GM23248 (cell line): ENCODE measurements at regions not wholly inside any gene's neighbourhood (a gene's known extent, or its start where the extent isn't known, plus 50 kb on each side); places are given as distances from the start of the nearest gene placed in this dataset.

Source experiments
- DNase-seq: peaks from one replicate; pipeline ENCODE4 v3.0.0-alpha.2; 2015
- H2AFZ ChIP-seq: fragments of 200-600 bp; sonication (generic); 2 replicates; pipeline ENCODE4 v1.6.1; 2016; ENCODE audit warnings: antibody characterized with exemption
- H3F3A ChIP-seq: fragments of 200-600 bp; sonication (generic); 2 replicates; pipeline ENCODE4 v1.6.1; 2016; ENCODE audit warnings: mild to moderate bottlenecking, antibody characterized with exemption, mixed run types; ENCODE audit not compliant: insufficient read depth
- H3K27ac ChIP-seq: fragments of 200-600 bp; sonication (generic); 2 replicates; pipeline ENCODE4 v1.5.1; 2016; ENCODE audit warnings: mild to moderate bottlenecking
- H3K27me3 ChIP-seq: fragments of 200-600 bp; sonication (generic); replicated peaks from 2 replicates; pipeline ENCODE4 v1.6.1; 2016; ENCODE audit warnings: mild to moderate bottlenecking; ENCODE audit not compliant: insufficient read depth
- H3K36me3 ChIP-seq: fragments of 200-600 bp; sonication (generic); 2 replicates; pipeline ENCODE4 v1.6.1; 2016; ENCODE audit warnings: low read depth, mild to moderate bottlenecking
- H3K4me1 ChIP-seq: fragments of 200-600 bp; sonication (generic); 2 replicates; pipeline ENCODE4 v1.6.1; 2016; ENCODE audit warnings: mild to moderate bottlenecking; ENCODE audit not compliant: insufficient read depth
- H3K4me2 ChIP-seq: fragments of 200-600 bp; sonication (generic); one replicate; pipeline ENCODE4 v1.6.1; 2016; ENCODE audit warnings: mild to moderate bottlenecking; ENCODE audit not compliant: unreplicated experiment
- H3K4me3 ChIP-seq: fragments of 200-600 bp; sonication (generic); 2 replicates; pipeline ENCODE4 v1.5.1; 2016; ENCODE audit warnings: mild to moderate bottlenecking
- H3K79me2 ChIP-seq: fragments of 200-600 bp; sonication (generic); 2 replicates; pipeline ENCODE4 v1.6.1; 2016; ENCODE audit warnings: mild to moderate bottlenecking; ENCODE audit not compliant: insufficient read depth
- H3K9ac ChIP-seq: fragments of 200-600 bp; sonication (generic); 2 replicates; pipeline ENCODE4 v1.6.1; 2016; ENCODE audit warnings: mild to moderate bottlenecking
- H3K9me2 ChIP-seq: fragments of 200-600 bp; sonication (generic); 2 replicates; pipeline ENCODE4 v1.6.1; 2016; ENCODE audit warnings: mixed run types, mild to moderate bottlenecking, moderate library complexity; ENCODE audit not compliant: insufficient read depth
- H3K9me3 ChIP-seq: fragments of 200-600 bp; sonication (generic); one replicate; pipeline ENCODE4 v1.6.1; 2017; ENCODE audit warnings: low read depth
- H4K20me1 ChIP-seq: fragments of 200-600 bp; sonication (generic); 2 replicates; pipeline ENCODE4 v1.6.0; 2016; ENCODE audit not compliant: insufficient read depth
- EZH2 ChIP-seq: fragments of 200-600 bp; sonication (generic); IDR thresholded peaks from 2 replicates; pipeline ENCODE4 v1.6.1; 2018; ENCODE audit warnings: antibody characterized with exemption, mild to moderate bottlenecking; ENCODE audit not compliant: insufficient read depth, poor library complexity, severe bottlenecking
- EZH2phosphoT487 ChIP-seq: fragments of 200-600 bp; sonication (generic); IDR thresholded peaks from 2 replicates; pipeline ENCODE4 v1.6.1; 2018; ENCODE audit warnings: antibody characterized with exemption, moderate library complexity, mild to moderate bottlenecking, low read depth; ENCODE audit not compliant: insufficient read depth
- WGBS, 2 experiments: methylation state at CpG; one replicate each; pipeline ENCODE4 v1.1.6; 2015 to 2017; ENCODE audit warnings: low lambda C conversion rate in 2 of 2, low coverage in 1 of 2; ENCODE audit errors: missing lambda C conversion rate in 2 of 2; 5-methylcytosine and 5-hydroxymethylcytosine counted together
- in situ Hi-C: fragments of 300-500 bp; cut with MboI; formaldehyde crosslinking; loops from 2 replicates; pipeline ENCODE4 v1.15.0; 2020

- no peak overlapping the region for H3K4me3 ChIP-seq
- no peak for TF ChIP-seq EZH2phosphoT487
- no peak for TF ChIP-seq EZH2
- H3F3A ChIP-seq, result no peaks in the 10 kb centered on the region
- no peaks in the 10 kb centered on the region for H3K79me2 ChIP-seq
- no peaks in the 10 kb centered on the region for H4K20me1 ChIP-seq
- H3K27me3 ChIP-seq, result peaks cover 29% of the 10 kb centered on the region; the same call in 1 of the 2 replicates
- H3K4me1 ChIP-seq, result no peaks in the 10 kb centered on the region
- WGBS, 2 experiments, result 64 to 65% methylated on average over 3 of the region's 3 CpGs
- no peak overlapping the region for H3K9ac ChIP-seq
- H2AFZ ChIP-seq, result no peak overlapping the region
- no peaks in the 10 kb centered on the region for H3K9me2 ChIP-seq
- no peaks in the 10 kb centered on the region for H3K36me3 ChIP-seq
- no peak for DNase-seq
- no peak overlapping the region for H3K4me2 ChIP-seq
- H3K9me3 ChIP-seq, result no peaks in the 10 kb centered on the region
- in situ Hi-C loops, result no loop called here
- H3K27ac ChIP-seq, result no peak overlapping the region
These were observed 297.3 kb downstream of the DHX15 start for GRCh38 chr4:24287096-24287495.

GRCh38 chr4:24285759-24286158 lies 298.6 kb downstream of the DHX15 start:
- Histone ChIP-seq H3F3A (no peaks in the 10 kb centered on the region), H4K20me1 (no peaks in the 10 kb centered on the region), H3K4me3 (no peak overlapping the region), H2AFZ (no peak overlapping the region), H3K4me2 (no peak overlapping the region), H3K79me2 (no peaks in the 10 kb centered on the region), H3K9me2 (no peaks in the 10 kb centered on the region), H3K4me1 (no peaks in the 10 kb centered on the region), H3K27me3 (peaks cover 39% of the 10 kb centered on the region), H3K36me3 (no peaks in the 10 kb centered on the region), H3K9me3 (no peaks in the 10 kb centered on the region), H3K9ac (no peak overlapping the region), H3K27ac (no peak overlapping the region)
- TF ChIP-seq EZH2 (no peak), EZH2phosphoT487 (no peak)
- no peak for DNase-seq
- in situ Hi-C loops, result no loop called here
- 22 to 38% methylated on average over 4 of the region's 4 CpGs for WGBS, 2 experiments

GRCh38 chr4:24282446-24282845 lies 301.9 kb downstream of the DHX15 start:
- no peaks in the 10 kb centered on the region for H3K9me2 ChIP-seq
- H3K9me3 ChIP-seq, result no peaks in the 10 kb centered on the region
- TF ChIP-seq EZH2phosphoT487, result no peak
- TF ChIP-seq EZH2, result no peak
- H3K27me3 ChIP-seq, result peaks cover 36% of the 10 kb centered on the region
- H2AFZ ChIP-seq, result no peak overlapping the region
- no peaks in the 10 kb centered on the region for H3K4me1 ChIP-seq
- H3K36me3 ChIP-seq, result no peaks in the 10 kb centered on the region
- no peak overlapping the region for H3K4me3 ChIP-seq
- in situ Hi-C loops, result no loop called here
- H3F3A ChIP-seq, result no peaks in the 10 kb centered on the region
- H3K79me2 ChIP-seq, result no peaks in the 10 kb centered on the region
- DNase-seq, result no peak
- H3K9ac ChIP-seq, result no peak overlapping the region
- H3K4me2 ChIP-seq, result no peak overlapping the region
- no peak overlapping the region for H3K27ac ChIP-seq
- no peaks in the 10 kb centered on the region for H4K20me1 ChIP-seq
- 23 to 28% methylated on average over 5 of the region's 5 CpGs for WGBS, 2 experiments

- 51 to 54% methylated on average over 9 of the region's 9 CpGs for WGBS, 2 experiments
- Histone ChIP-seq H4K20me1 (no peaks in the 10 kb centered on the region), H3K9ac (no peak overlapping the region), H3K27me3 (peaks cover 36% of the 10 kb centered on the region), H2AFZ (no peak overlapping the region), H3F3A (0 out of 2 replicates have a peak, but pooled peaks cover under 1% of the 10 kb centered on the region), H3K9me3 (no peaks in the 10 kb centered on the region), H3K9me2 (no peaks in the 10 kb centered on the region), H3K36me3 (no peaks in the 10 kb centered on the region), H3K4me3 (no peak overlapping the region), H3K27ac (no peak overlapping the region), H3K79me2 (no peaks in the 10 kb centered on the region), H3K4me2 (no peak overlapping the region), H3K4me1 (no peaks in the 10 kb centered on the region)
- TF ChIP-seq EZH2, result no peak
- no peak for TF ChIP-seq EZH2phosphoT487
- DNase-seq, result no peak
- in situ Hi-C loops, result no loop called here
These were observed 304.4 kb downstream of the DHX15 start for GRCh38 chr4:24279911-24280375.

GRCh38 chr4:24279469-24279868 lies 304.9 kb downstream of the DHX15 start:
- peaks cover 5% of the 10 kb centered on the region; the same call in 1 of the 2 replicates for H3F3A ChIP-seq
- 40 to 46% methylated on average over 8 of the region's 8 CpGs for WGBS, 2 experiments
- H3K9me3 ChIP-seq, result no peaks in the 10 kb centered on the region
- no peak overlapping the region for H3K9ac ChIP-seq
- in situ Hi-C loops, result no loop called here
- no peaks in the 10 kb centered on the region for H3K9me2 ChIP-seq
- peaks cover 4% of the 10 kb centered on the region; the same call in 1 of the 2 replicates for H3K4me1 ChIP-seq
- peaks cover 36% of the 10 kb centered on the region for H3K27me3 ChIP-seq
- H3K79me2 ChIP-seq, result no peaks in the 10 kb centered on the region
- no peak overlapping the region for H3K4me2 ChIP-seq
- no peak overlapping the region for H3K27ac ChIP-seq
- TF ChIP-seq EZH2, result no peak
- no peak for TF ChIP-seq EZH2phosphoT487
- H2AFZ ChIP-seq, result no peak overlapping the region
- no peak for DNase-seq
- no peaks in the 10 kb centered on the region for H3K36me3 ChIP-seq
- no peak overlapping the region for H3K4me3 ChIP-seq
- no peaks in the 10 kb centered on the region for H4K20me1 ChIP-seq
